ENCODE measurements at regions not wholly inside any gene's neighbourhood (a gene's known extent, or its start where the extent isn't known, plus 50 kb on each side); places are given as distances from the start of the nearest gene placed in this dataset.
"Not testable (repeated sequence)": the region's sequence is repeated elsewhere in the genome, so short reads cannot be mapped to it uniquely, and the experiment has no call there.

DNA sequence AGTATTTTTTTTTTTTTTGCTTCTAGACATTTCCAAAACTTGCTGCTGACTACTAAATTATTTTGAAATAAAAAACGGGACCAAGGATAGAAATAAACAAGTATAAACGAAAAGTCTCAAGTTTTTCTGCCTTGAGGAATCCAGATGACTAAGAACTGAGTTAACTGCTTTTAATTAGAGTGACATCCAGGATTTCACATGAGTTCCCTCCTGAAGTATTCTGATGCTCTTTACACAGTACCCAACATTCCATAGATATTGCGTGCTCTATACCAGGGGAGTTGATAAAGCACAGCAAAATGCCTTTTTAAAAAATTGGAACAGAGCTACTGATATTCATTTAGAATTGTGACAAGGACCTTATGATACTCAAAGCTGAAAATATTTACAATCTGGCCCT is 618.0 kb downstream of the CCDC85A start:
- no peak for DNase-seq (ENCODE audit: low read depth, low spot score)

DNA sequence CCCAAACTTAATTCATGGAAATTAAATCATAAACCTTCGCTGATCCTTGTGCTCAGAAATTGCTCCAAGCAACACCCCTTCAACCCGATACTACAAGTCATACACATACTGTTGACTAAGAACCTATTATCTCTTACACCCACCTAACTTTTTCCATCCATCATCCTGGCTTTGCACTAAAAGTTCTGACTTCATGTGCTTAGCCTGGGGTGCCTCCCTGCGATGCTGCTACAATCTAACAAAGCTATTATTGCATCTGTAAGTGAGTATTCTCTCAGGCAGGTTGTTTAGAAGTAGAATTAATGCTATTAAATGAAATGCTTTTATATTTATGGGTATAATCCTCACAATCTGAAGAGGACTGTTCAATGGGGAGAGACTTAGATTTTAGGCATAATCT is 619.8 kb downstream of the CCDC85A start:
- DNase-seq (ENCODE audit: low read depth, low spot score) = no peak

DNA sequence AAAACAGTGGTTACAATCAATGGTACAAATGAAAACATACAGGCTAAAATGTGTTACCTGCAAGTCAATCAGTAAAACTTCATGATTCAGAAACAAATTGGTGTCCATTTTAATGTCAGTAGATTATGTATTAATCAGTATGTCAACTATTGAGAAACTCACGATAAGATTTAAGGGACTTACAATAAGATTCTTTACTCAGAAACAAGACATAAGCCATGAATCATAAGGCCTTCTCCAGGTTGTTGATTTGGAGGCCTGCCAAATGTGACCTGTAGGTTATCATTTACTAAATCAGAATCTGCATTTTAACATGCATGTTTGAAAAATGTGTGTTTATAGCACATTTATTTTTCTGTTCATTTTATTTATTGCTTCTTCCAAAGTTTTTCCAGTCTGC is 623.1 kb downstream of the CCDC85A start:
- no peak for DNase-seq (ENCODE audit: low read depth, low spot score)

DNA sequence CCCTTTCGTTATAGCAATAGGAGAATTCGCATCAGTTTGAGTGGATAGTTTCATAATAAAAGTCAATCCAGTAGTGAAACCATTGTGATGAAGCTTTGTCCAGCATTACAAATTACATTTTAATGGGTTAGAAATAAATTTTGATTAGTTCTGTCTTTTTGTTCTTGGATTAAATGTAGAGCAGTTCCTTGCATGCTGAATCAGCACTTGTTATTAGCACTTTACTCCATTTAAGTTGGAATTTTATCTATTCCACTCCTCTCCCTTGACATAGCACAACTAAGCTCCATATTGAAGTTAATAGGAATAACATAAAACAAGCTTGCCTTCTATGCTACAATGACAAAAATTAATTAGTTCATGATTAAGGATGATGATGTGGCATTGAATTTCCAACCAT is 624.1 kb downstream of the CCDC85A start:
- no peak for DNase-seq (ENCODE audit: low read depth, low spot score)

DNA sequence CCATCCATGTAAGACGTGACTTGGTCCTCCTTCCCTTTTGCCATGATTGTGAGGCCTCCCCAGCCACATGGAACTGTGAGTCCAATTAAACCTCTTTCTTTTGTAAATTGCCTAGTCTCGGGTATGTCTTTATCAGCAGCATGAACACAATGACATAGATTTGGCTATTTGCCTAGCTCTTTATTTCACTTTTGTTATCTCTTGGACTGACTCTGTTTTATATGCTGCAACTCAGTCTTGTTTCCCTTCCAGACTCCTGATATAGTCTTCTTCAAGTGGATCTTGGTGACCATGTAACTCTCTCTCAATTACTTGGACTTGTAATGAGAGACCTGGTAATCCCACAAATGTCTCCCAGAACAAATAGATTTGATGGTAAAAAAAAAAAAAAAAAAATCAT is 627.6 kb downstream of the CCDC85A start:
- no peak for DNase-seq (ENCODE audit: low read depth, low spot score)

DNA sequence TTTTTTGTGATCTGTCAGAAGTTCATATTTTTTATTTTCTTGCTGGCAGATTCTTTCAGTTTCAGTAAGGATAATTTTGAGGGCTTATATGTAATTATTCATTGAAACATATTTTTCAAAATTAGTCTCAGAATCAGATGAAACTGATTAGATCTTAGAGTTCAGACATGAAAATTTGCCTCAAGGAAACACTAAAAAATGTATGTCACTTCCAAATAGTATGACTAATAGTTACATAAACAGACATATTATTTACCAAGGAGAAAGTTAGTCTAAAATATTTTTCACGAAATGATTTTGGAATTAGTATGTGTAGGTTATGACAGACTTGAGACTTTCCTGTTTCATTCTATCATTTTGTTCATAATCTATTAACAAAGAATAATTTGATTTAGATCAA is 628.6 kb downstream of the CCDC85A start:
- no peak for DNase-seq (ENCODE audit: low read depth, low spot score)

DNA sequence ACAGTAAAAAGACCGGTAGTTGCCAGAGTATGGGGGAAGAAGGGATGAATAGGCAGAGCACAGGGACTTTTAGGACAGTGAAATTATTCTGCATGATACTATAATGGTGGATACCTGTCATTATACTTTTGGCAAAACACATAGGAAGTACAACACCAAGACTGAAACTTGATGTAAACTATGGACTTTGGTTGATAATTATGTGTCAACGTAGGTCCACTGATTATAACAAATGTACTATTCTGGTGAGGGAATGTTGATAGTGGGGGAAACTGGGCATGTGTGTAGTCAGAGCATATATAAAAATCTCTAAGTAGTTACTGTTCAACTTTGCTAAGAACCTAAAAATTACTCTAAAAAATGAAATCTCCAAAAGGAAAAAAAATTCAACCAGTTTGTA is 629.7 kb downstream of the CCDC85A start:
- DNase-seq (ENCODE audit: low read depth, low spot score) = no peak

DNA sequence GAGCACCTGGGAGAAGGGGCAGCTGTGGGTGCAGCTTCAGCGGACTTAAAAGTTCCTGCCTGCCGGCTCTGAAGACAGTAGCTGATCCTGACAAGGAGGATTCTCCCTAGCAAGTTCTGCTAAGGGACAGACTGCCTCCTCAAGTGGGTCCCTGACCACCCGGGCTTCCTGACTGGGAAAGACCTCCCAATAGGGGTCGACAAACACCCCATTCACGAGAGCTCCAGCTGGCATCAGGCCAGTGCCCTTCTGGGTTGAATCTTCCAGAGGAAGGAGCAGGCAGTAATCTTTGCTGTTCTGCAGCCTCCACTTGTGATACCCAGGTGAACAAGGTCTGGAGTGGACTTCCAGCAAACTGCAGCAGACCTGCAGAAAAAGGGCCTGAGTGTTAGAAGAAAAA is 632.9 kb downstream of the CCDC85A start:
- no peak for DNase-seq (ENCODE audit: low read depth, low spot score)

DNA sequence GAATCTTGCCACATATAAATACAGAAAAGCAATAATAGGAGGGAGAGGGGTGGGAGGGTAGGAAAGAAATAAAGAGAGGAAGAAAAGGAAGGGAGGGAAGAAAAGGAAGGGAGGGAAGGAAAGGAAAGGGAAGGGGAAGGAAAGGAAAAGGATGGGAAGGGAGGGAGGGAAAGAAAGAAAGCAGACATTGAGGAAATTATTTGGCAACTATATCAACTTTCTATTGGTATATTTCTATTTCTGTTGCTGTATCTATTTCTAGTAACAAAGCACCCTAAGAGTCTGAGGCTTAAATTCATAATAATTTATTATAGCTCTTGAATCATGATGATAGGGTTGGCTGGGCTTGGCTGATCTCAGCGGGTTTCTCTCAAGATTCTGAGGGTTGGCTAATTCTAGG is 648.0 kb downstream of the CCDC85A start:
- DNase-seq (ENCODE audit: low read depth, low spot score) = no peak

DNA sequence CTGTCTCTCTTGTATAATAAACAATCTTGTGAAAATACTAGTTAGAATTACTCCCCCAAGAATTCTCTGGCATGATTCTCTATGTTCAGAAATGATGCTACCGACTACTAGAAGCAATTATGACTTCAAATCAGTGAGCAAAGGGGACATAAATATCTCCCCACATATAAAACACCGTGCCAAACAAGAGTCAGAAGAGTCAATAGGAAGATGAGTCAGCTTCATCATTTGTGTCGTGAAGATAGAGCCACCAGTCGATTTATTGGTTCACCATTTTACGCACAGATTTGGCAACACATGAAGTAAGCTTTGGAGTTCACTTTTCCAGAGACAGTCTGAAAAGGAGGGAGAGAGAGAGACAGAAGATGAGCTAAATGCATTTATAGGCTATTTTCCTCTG is 650.9 kb downstream of the CCDC85A start:
- DNase-seq (ENCODE audit: low read depth, low spot score) = no peak

DNA sequence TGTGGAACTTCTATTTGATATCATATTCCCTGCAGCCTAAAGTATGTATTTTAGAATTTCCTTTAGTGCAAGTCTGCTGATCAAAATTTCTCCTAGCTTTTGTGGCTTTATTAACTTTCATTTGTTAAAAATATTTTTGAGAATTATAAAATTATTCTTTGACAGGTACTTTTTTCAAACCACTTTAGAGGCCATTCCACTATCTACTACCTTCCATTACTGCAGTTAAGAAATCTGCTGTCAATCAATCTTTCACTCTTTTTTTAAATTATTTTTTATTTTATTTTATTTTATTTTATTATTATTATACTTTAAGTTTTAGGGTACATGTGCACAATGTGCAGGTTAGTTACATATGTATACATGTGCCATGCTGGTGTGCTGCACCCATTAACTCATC is 656.2 kb downstream of the CCDC85A start:
- not testable (repeated sequence) for DNase-seq (ENCODE audit: low read depth, low spot score)

DNA sequence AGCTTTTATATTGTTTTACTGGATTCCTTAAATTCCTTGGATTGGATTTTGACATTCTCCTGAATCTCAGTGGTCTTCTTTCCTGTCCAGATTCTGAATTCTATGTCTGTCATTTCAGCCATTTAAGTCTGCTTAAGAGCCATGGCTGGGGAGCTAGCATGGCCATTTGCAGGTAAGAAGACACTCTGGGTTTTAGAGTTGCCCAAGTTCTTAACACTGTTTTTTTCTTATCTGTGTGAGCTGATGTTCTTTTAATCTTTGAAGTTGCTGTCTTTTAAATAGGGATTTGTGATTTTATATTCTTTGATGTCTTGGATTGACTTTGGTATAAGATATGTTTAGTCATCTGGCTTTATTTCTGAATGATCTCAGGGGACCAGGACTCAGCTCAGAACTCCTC is 677.2 kb downstream of the CCDC85A start:
- DNase-seq (ENCODE audit: low read depth, low spot score) = no peak

DNA sequence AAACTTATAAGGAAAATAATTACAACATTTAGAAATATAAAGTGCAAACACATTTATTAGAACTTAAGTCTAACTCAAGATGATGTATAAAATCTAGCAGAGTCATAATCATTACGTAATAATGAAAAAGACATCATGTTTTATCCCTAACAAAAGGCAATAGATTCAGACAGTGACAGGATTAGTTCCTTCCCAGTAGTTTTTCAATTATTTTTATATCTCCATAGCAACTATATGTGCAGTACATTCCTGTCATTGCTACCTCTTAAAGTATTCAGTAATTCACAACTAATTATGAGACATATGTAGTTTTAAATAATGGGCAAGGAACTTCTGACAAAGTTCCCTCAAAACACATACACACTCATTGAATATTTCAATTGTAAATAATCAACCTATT is 687.9 kb downstream of the CCDC85A start:
- no peak for DNase-seq (ENCODE audit: low read depth, low spot score)

DNA sequence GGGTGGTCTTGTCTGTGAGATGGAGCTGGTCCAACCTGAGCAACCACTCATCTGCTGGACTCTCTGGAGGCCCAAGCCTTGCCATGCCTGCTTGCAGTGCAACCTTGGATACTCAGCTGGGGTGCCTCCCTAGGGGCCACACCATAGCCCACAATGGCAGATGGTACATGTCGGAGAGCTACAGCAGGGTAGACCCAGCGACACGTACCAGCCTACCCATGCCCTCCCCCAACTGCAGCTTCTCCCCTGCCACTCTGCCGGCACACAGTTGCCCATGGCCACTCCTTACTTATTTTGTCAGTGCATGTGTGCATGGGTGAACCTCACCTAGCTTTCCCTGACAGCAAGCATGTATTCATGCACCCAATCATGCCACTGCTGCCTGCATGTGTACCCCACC is 690.9 kb downstream of the CCDC85A start:
- DNase-seq (ENCODE audit: low read depth, low spot score) = no peak

DNA sequence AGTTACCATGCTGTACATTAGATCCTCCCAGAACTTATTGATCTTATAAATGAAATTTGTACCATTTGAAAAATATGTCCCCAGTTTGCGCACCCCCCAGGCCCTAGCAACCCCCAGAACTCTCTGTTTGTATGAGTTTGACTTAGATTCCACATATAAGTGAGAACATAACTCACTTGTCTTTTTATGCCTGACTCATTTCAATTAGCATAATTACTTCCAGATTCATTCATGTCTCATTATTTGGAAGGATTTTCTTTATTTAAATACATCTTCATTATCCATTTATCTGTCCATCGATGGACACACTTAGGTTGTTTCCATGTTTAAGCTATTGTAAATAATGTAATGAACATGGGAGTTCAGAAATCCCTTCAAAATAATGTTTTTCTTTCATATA is 705.9 kb downstream of the CCDC85A start:
- DNase-seq (ENCODE audit: low read depth, low spot score) = no peak

DNA sequence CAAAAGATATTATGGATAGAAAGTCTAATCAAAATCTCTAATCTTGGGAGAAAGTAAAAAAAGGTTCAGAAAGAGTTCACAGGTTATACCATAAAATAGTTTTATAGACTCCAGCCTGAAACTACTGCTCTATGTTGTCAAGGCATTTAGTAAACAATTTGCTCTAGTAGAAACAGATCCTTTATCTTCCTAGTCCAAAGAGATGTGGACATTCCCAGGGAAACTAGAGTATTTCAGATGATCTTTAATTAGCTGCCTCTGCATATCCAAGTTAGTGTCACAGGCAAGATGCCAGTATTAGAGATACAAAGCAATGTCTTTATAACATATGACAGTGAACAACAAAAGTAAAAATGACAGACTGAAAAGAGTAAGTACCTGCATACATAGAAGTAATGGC is 708.6 kb downstream of the CCDC85A start:
- DNase-seq (ENCODE audit: low read depth, low spot score) = no peak

DNA sequence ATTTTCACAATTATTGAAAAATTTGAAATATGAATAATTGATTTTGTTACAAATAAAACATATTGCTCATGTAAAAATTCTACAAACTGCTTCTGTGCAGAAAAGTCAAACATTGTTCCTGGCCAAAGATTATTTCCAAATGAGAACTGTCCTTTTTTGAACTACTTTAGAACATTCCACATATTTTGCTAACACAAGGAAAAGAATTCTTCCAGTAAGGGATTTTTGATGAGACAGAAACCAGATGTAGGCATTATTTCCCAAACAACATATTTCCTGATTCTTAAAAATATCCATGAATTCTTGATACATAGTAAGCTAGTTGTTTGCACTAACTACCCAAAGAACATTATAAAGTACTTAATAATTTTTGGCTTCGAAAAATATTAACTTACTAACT is 715.2 kb downstream of the CCDC85A start:
- DNase-seq (ENCODE audit: low read depth, low spot score) = no peak

DNA sequence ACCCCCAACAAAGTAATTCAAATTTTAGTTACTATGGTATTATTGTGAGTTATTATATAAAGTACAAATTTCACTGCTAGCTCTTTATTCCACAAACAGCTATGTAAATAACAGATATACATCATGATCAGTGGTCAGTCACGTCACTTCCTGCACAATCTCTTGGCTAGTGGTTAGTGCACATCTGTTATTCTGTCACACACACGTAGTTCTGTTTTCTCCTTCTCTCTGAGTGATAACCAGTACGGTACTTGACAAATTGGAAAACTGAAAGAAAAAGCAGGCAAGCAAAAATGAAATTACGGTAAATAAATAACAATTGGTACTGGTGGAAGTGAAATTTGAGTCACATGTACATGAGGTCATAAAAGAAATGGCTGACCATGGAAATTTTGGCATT is 728.7 kb downstream of the CCDC85A start:
- DNase-seq (ENCODE audit: low read depth, low spot score) = no peak

DNA sequence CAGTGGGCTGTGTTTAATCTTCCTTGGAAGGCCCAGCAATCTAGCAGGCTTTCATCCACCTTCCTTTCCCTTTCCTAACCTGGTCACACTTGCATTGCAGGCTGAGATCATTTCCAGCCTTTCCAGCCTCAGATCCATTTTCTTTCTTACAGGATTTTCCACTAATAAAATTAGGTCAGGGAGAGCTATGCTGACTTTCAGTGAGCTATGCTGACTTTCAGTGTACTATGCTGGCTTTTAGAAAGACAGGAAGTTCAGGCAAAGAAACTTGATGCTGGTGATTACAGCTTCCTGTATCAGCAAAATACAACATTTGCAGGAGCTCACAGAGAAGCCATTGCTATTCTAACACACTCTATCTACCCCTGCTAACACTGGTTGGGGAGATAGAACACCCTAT is 735.0 kb downstream of the CCDC85A start:
- no peak for DNase-seq (ENCODE audit: low read depth, low spot score)

DNA sequence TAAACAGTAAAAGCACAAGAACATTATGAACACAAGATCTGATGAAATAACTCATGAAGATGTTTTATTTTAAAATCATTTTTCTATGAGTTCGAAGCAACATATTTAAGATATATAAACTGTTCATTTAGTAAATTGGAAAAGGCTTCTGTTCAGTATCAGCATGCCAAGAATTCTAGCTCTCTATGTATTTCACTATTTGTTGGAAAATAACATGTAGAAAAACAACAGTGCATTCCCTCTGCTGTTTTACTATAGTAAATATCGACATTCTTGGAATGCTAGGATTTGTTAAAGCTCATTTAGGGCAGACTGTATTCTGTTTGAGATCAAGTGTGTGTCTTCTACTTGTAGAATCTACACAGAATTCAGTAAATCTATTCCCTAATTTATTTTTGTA is 750.2 kb downstream of the CCDC85A start:
- no peak for DNase-seq (ENCODE audit: low read depth, low spot score)

DNA sequence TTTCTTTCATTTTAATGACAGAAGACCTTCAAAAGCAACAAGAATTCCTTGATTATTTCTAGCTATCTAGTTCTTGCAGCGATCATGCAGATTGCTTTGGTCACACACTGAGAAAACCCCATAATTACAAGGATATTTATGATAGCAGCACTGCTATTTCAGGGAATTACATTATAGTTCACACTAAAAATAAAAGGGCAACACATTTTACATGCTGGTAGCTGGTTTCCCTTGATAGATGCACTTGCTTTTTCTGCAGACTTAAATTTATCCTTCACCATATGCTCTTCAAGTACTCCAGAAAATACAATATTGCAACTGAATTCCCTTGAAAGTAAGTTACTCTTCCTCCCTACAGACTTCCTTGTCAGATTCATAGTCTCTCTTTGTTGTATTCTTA is 751.1 kb downstream of the CCDC85A start:
- no peak for DNase-seq (ENCODE audit: low read depth, low spot score)

DNA sequence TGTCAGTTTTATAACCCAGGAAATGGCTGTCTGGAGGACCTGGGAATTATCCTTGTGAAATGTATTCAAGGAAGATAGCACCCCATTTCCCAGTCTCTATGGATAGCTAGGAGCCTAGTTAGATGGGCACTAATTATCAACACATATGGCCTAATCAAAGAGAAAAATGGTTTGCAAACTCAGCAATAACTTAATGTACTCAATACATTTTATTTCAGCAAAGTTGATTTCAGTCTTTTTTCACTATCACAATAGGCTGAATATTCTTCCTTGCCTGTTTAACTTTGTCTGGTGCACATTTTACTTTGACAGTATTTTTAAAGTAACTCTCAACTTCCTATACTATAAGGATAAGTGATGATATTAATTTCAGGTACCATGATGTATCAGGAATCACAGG is 756.3 kb downstream of the CCDC85A start:
- no peak for DNase-seq (ENCODE audit: low read depth, low spot score)

DNA sequence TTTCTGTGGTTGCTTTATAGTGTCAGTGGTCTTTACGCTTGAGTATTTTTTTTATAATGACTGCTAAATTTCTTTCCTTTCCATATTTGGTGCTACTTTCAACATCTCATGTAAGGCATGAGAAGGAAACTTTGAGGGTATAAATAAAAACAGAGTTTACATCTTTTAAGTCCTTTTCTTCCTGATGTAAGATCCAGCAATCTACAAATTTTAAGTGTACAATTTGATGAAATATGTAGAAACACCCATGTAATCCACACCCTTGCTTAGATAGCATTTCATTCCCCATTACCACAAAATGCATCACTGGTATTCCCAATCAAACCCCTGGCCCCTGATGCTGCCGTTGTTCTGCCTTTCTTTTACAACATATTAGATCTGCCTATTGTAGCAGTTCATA is 769.1 kb downstream of the CCDC85A start:
- DNase-seq (ENCODE audit: low read depth, low spot score) = no peak

DNA sequence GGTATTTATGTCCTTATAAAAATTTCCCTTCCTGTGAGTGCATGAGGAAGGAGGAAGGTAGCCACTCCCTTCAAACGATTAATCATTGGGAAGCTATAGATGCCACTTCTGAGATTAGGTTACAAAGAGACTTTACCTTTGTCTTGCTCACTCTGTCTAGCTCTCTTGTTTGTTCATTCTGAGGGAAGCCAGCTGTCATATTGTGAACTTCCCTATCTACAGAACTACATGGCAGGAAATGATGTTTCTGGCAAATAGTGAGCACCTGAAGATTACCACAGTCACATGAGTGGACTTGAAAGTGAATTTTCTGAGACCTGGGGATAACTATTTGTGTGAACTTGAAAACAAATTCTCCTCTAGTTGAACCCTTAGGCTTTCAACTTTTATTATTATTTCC is 776.8 kb downstream of the CCDC85A start:
- no peak for DNase-seq (ENCODE audit: low read depth, low spot score)

DNA sequence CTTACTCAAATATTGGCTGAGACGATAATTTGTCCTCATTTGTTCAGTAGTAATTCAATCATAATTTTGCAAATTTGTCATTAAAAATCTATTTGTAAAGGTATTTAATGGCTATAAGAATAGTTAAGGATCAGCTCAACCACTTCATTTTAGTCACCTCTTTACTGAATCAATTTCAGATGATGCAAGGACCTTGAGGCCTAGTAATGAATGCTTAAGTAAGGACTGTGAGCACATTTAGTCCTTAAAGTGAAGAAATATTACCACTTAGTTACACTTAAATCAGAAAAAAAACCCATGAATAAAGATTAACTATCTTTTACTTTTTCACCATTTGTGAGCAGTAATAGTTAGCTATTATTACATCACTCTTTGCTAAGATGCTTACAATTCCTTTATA is 778.9 kb downstream of the CCDC85A start:
- no peak for DNase-seq (ENCODE audit: low read depth, low spot score)
